NCI-H446 treated with DMSO at 0.1 percent for 48 hours (cell line): ENCODE measurements at regions not wholly inside any gene's neighbourhood (a gene's known extent, or its start where the extent isn't known, plus 50 kb on each side); places are given as distances from the start of the nearest gene placed in this dataset.

Experiments
- DNase-seq: peaks from one replicate; lab custom pipeline; 2025; lab: John Stamatoyannopoulos, UW

DNA sequence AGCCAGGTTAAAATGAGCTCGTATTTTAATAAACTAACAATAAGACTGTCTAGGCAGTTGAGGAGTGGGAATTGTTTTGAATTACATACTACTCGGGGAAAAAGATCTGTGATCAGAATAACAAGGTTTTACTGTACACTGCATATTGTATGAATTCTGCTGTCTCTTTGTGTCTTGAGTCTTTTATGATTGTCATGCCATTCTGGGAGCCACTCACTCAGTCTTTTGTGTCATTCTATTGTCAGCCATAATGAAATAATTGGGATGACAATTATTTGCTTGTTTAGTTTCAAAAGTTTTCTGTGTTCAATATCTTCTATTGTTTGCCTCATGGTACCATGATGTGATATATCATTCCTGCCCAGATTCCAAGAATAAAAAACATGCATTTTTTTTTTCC is 339.6 kb upstream of the TBL1XR1 start:
- no peak for DNase-seq

GRCh38 chr3:177537612-177538011 is 340.3 kb upstream of the TBL1XR1 start:
- DNase-seq = no peak

DNA sequence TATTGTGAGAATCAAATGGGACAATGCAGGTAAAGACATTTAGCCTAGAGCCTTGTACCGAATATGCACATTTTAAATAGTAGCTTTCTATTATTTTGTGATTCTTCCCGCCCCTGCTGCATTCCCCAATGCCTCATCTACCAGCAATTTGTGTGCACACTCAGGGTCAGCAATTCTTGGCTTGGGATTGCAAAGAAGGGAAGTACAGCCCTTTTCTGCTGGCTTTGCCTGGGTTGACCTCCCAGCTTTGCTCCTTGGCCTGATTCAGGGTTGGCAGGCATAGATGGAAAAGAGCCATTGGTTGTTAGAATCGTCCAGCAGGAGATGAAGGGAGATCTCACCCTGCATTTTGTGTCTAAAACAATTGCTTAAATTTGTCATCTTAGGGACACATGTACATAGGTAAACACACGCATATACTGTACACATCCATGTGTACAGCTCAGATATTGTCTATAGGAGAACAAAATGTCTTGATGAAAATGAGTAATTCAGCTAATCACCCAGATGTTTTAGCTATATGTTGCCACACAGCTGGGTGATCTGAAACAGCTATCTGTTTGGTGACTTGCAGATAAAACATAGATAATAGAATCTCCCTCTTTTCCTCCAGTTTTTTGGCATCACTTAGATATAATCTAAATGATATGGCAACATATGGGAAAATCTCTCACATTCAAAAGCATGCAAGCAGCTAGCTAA is 340.9 kb upstream of the TBL1XR1 start:
- DNase-seq = no peak

GRCh38 chr3:177538750-177539730 is 341.8 kb upstream of the TBL1XR1 start:
- DNase-seq = no peak

DNA sequence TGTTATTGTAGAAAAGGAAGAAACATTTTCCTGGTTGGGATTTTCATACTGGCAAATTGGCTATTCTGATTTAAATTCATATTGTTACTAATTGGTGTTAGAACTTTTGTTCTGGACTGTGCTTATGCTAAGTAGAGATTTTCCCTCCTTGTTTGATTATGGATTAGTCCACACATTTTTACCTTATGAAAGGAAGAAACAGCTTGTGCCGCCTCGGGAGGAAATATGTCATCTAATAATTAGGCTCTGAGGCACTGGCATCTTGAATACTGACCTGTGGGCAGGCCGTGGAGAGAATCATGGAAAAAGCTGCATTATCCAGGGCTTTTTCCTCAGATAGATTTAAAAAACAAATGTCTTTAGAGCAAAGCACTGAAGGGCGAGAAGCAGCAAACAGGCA is 344.3 kb upstream of the TBL1XR1 start:
- no peak for DNase-seq

DNA sequence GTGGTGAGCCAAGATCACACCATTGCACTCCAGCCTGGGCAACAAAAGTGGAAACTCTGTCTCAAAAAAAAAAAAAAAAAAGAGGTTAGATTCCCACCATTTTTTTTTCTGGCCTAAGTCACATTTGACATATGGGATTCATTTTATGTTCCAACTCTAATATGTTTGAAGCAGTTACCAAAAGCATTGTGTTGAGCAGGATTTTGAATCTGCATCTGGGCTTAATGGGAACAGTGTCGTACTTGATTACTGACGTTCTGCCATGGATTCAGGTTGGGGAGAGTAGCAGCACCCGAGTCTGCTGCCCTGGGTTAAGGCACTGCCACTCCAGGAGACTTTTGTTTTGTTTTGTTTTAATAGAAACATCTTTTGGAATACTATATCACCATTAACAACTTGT is 348.7 kb upstream of the TBL1XR1 start:
- no peak for DNase-seq

GRCh38 chr3:177547711-177548350 is 350.5 kb upstream of the TBL1XR1 start:
- no peak for DNase-seq

DNA sequence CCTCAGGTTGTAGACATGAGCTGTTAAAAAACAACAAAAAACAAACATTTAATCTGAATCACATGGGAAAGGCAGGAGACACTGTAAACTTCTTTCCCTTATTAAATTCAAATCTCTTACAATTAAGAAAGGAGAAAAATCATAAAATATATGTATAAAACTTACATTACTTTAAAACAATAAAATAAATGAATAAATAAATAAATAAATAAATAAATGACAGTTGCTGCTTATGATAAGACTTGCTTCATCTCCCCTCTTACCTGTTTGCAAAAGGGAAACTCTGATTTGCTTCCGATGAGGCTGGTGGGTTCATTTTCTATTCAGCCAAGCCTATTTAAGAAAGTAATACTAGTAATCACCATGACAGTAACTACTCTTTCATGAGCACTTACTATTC is 353.4 kb upstream of the TBL1XR1 start:
- DNase-seq = no peak

DNA sequence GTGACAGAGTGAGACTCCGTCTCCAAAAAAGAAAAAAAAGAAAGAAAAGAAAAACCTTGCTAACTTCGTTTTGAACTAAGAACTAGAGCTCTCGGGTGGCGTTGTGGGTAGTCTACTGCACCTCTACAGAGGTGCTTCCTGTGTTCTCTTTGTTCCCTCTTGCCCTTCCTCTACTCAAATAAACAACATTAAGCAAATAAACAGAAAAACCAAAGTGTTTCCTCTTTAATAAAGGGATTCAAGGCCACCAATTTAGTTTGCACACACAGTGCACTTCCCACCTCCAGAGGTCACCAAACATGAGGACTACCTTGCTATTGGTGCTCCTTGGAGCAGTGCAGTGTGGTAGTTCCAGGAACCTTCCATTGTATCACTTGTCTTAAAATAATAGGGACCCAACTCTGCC is 354.2 kb upstream of the TBL1XR1 start:
- no peak for DNase-seq

- DNase-seq = no peak
Measured at GRCh38 chr3:177552051-177552450, 354.8 kb upstream of the TBL1XR1 start.

GRCh38 chr3:177553012-177553411 is 355.7 kb upstream of the TBL1XR1 start:
- DNase-seq = peak; percentile 45

DNA sequence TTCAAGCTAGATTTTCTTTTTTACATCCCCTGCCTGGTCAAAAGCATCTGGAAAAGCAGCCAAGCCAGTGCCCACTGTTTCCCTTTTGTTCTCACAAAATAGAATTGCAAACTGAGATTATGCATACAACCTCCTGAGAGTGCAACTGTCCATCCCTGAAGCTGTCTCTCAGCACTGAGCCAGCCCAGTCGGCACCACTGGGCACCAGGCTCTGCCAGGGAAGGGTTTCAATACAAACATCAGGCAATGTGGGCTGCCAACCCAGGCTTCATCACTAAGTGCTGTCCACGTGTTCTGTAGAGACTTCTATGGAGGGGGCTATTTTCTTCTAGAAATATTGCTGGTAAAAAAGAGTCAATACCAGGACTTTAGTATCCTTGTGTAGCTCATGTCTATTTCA is 356.3 kb upstream of the TBL1XR1 start:
- DNase-seq = peak; percentile 43

DNA sequence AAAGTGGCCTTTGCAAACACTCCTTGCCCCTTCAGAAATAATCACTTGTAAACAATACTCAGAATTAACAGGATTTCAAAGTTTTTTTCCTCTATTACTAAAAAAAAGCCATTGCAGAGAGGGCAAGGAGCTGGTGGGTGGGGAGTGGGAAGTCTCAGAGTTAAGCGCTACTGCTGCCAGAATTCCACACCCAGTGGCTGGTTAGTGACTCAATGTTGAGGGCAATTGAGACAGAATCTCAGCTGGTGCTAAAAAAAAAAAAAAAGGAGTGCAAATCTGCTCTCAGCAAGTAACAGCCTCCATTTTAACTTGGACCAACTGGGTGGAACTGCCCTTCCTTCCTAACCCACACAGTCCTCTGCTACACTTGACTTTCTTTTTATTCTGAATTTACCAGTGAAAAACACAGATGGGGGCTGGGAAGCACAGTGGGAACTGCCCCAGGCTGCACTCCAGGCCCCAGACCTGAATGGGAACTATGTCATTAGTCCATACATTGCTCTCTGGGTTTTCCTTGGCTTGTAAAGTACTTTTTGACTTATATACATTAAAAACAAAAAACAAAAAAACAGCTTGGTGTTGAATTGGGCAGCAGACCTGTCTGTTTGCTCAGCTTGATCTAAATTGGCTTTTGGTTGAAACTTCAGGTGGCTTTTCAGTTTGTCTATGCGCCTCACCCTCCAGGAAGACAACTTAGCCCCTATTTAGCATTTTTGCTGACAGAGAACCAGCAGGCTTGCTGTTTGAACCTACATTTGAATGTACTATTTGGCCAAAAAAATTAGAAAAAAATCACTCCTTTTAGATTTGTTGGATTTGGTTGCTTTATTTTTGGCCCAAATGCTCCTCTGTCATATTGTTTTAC is 357.8 kb upstream of the TBL1XR1 start:
- peak; percentile 63 for DNase-seq

DNA sequence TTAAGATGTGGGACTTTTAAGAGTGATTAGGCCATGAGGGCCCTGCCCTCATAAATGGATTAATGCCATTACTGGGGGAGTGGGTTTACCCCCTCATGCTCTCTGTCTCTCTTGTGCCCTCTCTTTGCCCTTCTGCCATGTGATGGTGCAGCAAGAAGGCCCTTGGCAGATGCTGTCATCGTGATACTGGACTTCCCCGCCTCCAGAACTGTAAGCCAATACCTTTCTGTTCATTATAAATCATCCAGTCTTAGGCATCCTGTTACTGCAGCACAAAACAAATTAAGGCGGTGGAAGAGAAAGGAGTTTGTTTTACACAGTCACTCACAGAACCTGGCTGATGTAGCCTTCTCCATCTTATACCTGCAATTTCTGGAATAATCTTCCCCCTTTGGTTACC is 360.3 kb upstream of the TBL1XR1 start:
- DNase-seq = no peak

- DNase-seq = no peak
Measured at GRCh38 chr3:177561365-177561764, 364.1 kb upstream of the TBL1XR1 start.

GRCh38 chr3:177561769-177562392 is 364.6 kb upstream of the TBL1XR1 start:
- no peak for DNase-seq

- no peak for DNase-seq
Measured at GRCh38 chr3:177563243-177563780, 366.0 kb upstream of the TBL1XR1 start.

GRCh38 chr3:177563792-177564191 is 366.5 kb upstream of the TBL1XR1 start:
- no peak for DNase-seq

DNA sequence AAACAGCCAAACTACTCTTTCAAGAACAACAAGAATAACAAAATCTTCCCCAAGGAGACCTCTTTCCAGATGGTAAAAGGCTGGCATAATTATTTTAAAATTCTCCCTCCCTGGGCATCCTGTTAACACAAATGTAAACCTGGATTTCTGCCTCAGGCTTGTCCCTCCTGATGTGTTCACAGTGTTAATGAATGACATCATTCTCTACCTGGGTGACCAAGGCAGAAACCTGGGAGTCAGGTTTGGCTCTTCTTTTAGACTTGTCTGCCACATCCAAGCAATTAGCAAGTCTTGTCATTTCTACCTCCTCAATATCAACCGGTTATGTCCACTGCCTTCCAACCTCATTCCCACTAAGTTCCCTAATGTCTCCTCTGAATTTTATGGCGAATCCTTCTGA is 368.7 kb upstream of the TBL1XR1 start:
- no peak for DNase-seq

DNA sequence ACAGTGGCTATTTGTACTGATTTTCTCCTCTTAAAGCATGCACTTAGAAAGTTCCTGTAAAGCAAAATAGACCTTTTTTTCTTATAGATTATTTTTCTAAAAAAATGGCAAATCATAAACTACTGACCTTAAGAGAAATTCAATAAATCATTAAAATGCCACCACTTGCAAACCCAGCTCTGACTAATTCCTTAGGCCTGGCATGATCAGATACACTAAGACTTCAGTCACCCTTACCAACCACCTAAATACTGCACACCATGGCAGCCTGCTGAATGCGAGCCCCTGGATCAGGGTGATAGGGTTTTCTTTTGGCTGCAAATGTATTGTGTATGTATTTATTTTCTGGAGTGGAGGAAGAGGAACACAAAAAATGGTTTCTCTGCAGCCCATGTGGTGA is 370.6 kb upstream of the TBL1XR1 start:
- DNase-seq = no peak

- DNase-seq = no peak
Measured at GRCh38 chr3:177569193-177569592, 371.9 kb upstream of the TBL1XR1 start.
